ENCODE measurements at regions not wholly inside any gene's neighbourhood (a gene's known extent, or its start where the extent isn't known, plus 50 kb on each side); places are given as distances from the start of the nearest gene placed in this dataset.

DNA sequence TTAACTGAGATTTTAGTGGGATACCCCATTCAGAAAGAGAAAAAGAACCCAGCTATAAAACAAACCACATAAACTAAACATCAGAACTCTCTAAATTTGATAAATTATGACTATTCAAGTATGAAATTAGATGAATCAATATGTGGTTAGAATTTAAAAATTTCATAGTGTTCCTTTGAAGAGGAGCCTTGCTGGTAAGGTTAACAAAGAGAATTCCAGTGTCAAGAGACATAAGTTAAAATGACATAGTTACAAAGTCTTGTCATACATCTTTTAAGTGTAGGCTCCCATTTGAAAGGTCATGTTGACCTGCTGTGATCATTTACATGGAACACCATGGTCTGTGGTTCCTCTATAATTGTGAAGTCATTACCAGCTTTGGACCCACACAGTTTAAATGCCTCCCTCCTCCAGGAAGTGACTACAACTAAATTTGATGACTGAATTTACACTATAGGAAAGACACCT lies 231.6 kb upstream of the ETAA1 start:
- no peak for TF ChIP-seq EZH2 (IDR thresholded peaks at IDR 0.05; ENCODE audit: low read depth)
- TF ChIP-seq, protein P1, sequence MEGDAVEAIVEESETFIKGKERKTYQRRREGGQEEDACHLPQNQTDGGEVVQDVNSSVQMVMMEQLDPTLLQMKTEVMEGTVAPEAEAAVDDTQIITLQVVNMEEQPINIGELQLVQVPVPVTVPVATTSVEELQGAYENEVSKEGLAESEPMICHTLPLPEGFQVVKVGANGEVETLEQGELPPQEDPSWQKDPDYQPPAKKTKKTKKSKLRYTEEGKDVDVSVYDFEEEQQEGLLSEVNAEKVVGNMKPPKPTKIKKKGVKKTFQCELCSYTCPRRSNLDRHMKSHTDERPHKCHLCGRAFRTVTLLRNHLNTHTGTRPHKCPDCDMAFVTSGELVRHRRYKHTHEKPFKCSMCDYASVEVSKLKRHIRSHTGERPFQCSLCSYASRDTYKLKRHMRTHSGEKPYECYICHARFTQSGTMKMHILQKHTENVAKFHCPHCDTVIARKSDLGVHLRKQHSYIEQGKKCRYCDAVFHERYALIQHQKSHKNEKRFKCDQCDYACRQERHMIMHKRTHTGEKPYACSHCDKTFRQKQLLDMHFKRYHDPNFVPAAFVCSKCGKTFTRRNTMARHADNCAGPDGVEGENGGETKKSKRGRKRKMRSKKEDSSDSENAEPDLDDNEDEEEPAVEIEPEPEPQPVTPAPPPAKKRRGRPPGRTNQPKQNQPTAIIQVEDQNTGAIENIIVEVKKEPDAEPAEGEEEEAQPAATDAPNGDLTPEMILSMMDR (conservative IDR thresholded peaks at IDR 0.05), result no peak
